ENCODE measurements at regions not wholly inside any gene's neighbourhood (a gene's known extent, or its start where the extent isn't known, plus 50 kb on each side); places are given as distances from the start of the nearest gene placed in this dataset.

DNA sequence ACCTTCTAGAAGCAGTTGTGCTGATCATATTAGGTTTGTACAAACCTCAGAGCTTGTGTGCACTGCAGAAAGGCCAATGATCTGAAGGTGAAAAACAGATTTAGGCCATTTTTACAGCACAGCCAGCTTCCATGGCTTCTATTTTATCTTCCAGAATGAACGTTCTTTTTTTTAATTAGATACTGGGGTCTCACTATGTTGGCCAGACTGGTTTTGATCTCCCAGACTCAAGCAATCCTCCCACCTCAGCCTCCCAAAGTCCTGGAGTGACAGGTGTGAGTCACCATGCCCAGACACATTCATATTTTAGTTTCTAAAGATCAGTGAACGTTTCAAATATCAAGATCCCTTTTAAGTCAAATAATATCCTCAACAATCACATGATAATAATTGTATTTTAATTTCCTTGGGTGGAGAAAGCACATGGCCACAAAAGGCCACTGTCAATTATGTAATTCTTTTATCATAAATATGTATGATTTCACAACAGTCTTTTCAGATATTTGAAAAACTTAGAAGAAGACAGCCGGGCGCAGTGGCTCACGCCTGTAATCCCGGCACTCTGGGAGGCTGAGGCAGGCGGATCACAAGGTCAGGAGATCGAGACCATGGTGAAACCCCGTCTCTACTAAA is 326.7 kb upstream of the JARID2 start:
- H3K4me3 ChIP-seq = no peak overlapping the region
- no peak for DNase-seq
- no peak overlapping the region for H3K27ac ChIP-seq
- peaks cover 0 to 9% (median 0%) of the 10 kb centered on the region in 4 donors for H3K4me1 ChIP-seq
- intact Hi-C loops (cut with DNase I) = no loop called here
- TF ChIP-seq, protein P1, sequence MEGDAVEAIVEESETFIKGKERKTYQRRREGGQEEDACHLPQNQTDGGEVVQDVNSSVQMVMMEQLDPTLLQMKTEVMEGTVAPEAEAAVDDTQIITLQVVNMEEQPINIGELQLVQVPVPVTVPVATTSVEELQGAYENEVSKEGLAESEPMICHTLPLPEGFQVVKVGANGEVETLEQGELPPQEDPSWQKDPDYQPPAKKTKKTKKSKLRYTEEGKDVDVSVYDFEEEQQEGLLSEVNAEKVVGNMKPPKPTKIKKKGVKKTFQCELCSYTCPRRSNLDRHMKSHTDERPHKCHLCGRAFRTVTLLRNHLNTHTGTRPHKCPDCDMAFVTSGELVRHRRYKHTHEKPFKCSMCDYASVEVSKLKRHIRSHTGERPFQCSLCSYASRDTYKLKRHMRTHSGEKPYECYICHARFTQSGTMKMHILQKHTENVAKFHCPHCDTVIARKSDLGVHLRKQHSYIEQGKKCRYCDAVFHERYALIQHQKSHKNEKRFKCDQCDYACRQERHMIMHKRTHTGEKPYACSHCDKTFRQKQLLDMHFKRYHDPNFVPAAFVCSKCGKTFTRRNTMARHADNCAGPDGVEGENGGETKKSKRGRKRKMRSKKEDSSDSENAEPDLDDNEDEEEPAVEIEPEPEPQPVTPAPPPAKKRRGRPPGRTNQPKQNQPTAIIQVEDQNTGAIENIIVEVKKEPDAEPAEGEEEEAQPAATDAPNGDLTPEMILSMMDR (IDR thresholded peaks at IDR 0.05) = no peak
- no peak for TF ChIP-seq POLR2A (IDR thresholded peaks at IDR 0.05)
- no peak for TF ChIP-seq POLR2AphosphoS5 (IDR thresholded peaks at IDR 0.05)
- no peak for TF ChIP-seq EP300 (IDR thresholded peaks at IDR 0.05)
- no peaks in the 10 kb centered on the region for H3K27me3 ChIP-seq
- no peaks in the 10 kb centered on the region for H3K9me3 ChIP-seq
- no peaks in the 10 kb centered on the region for H3K36me3 ChIP-seq
- 91 to 93% methylated on average over 9 of the region's 9 CpGs for WGBS, 2 donors

GRCh38 chr6:14920276-14920675 is 325.6 kb upstream of the JARID2 start:
- no peak for DNase-seq
- WGBS, 2 donors = 92 to 93% methylated on average over 2 of the region's 2 CpGs
- intact Hi-C loops (cut with DNase I) = no loop called here
- Histone ChIP-seq H3K4me3 (no peak overlapping the region), H3K27me3 (no peaks in the 10 kb centered on the region), H3K36me3 (no peaks in the 10 kb centered on the region), H3K27ac (peak overlapping the region in 3 of 4 donors; percentile 40 to 54 (median 42)), H3K4me1 (peaks cover 0 to 17% (median 4%) of the 10 kb centered on the region in 4 donors), H3K9me3 (no peaks in the 10 kb centered on the region)
- TF ChIP-seq, protein P1 (IDR thresholded peaks at IDR 0.05) = no peak
- TF ChIP-seq POLR2AphosphoS5 (IDR thresholded peaks at IDR 0.05) = no peak
- no peak for TF ChIP-seq EP300 (IDR thresholded peaks at IDR 0.05)
- TF ChIP-seq POLR2A (IDR thresholded peaks at IDR 0.05) = no peak

GRCh38 chr6:14921170-14921569 is 324.7 kb upstream of the JARID2 start:
- no peak overlapping the region for H3K4me3 ChIP-seq
- H3K9me3 ChIP-seq = no peaks in the 10 kb centered on the region
- TF ChIP-seq, protein P1 (IDR thresholded peaks at IDR 0.05) = no peak
- TF ChIP-seq EP300 (IDR thresholded peaks at IDR 0.05) = peak in 3 of 4 donors; percentile 51 to 84 (median 56)
- peak in 3 of 4 donors; percentile 27 to 50 (median 36) for TF ChIP-seq POLR2AphosphoS5 (IDR thresholded peaks at IDR 0.05)
- intact Hi-C loops (cut with DNase I) = no loop called here
- peak; percentile 82 for DNase-seq
- H3K4me1 ChIP-seq = peaks cover 0 to 22% (median 5%) of the 10 kb centered on the region in 4 donors
- 64 to 76% methylated on average over 11 of the region's 11 CpGs for WGBS, 2 donors
- H3K27ac ChIP-seq = peak overlapping the region; percentile 47 to 67 (median 52)
- no peaks in the 10 kb centered on the region for H3K27me3 ChIP-seq
- H3K36me3 ChIP-seq = no peaks in the 10 kb centered on the region

GRCh38 chr6:14921878-14922671 is 323.8 kb upstream of the JARID2 start:
- TF ChIP-seq POLR2AphosphoS5 (IDR thresholded peaks at IDR 0.05) (peak in 1 of 4 donors; percentile 6), EP300 (IDR thresholded peaks at IDR 0.05) (peak in 1 of 4 donors; percentile 32), POLR2A (IDR thresholded peaks at IDR 0.05) (no peak)
- TF ChIP-seq, protein P1 (IDR thresholded peaks at IDR 0.05) = no peak
- peak; percentile 69 for DNase-seq
- intact Hi-C loops (cut with DNase I) = no loop called here
- Histone ChIP-seq H3K36me3 (no peaks in the 10 kb centered on the region), H3K9me3 (no peaks in the 10 kb centered on the region), H3K4me1 (peaks cover 0 to 22% (median 5%) of the 10 kb centered on the region in 4 donors), H3K27me3 (no peaks in the 10 kb centered on the region), H3K4me3 (no peak overlapping the region), H3K27ac (peak overlapping the region; percentile 47 to 67 (median 54))
- WGBS, 2 donors = 67 to 78% methylated on average over 15 of the region's 15 CpGs

All from sigmoid colon (tissue), 6 donors.